ENCODE measurements at regions not wholly inside any gene's neighbourhood (a gene's known extent, or its start where the extent isn't known, plus 50 kb on each side); places are given as distances from the start of the nearest gene placed in this dataset.

DNA sequence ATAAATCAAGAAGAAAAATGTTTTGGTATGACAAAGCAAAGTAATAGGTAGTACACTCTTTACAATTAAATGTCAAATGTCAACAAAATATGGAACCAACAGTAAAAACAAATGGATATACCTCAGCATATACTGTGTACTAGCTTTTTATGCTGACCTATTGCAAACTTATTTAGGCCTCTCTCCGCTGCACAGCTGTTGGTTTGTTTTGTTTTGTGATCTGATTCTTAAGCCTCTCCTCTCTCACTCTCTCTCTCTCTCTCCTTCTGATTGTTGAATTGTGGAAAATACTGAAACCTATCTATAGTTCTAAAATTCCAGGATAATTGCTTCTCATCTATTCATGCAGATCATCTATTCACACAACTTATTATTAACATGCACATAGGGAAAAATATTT lies 154.9 kb upstream of the ARHGAP28 start:
- intact Hi-C loops (cut with DNase I; ENCODE audit: low total_unique reads) (no loop called here), in situ Hi-C loops (cut with MboI; ENCODE audit: low sequenced_read_pairs in 4 of 4) (no loop called here)
- ATAC-seq: no peak
- TF ChIP-seq, protein P1, sequence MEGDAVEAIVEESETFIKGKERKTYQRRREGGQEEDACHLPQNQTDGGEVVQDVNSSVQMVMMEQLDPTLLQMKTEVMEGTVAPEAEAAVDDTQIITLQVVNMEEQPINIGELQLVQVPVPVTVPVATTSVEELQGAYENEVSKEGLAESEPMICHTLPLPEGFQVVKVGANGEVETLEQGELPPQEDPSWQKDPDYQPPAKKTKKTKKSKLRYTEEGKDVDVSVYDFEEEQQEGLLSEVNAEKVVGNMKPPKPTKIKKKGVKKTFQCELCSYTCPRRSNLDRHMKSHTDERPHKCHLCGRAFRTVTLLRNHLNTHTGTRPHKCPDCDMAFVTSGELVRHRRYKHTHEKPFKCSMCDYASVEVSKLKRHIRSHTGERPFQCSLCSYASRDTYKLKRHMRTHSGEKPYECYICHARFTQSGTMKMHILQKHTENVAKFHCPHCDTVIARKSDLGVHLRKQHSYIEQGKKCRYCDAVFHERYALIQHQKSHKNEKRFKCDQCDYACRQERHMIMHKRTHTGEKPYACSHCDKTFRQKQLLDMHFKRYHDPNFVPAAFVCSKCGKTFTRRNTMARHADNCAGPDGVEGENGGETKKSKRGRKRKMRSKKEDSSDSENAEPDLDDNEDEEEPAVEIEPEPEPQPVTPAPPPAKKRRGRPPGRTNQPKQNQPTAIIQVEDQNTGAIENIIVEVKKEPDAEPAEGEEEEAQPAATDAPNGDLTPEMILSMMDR (IDR thresholded peaks at IDR 0.05 in 4 of 5, conservative IDR thresholded peaks at IDR 0.05 in 1 of 5): no peak
- TF ChIP-seq POLR2A (IDR thresholded peaks at IDR 0.05): no peak
- Histone ChIP-seq H3K36me3 (no peaks in the 10 kb centered on the region), H3K9me3 (no peaks in the 10 kb centered on the region), H3K27me3 (no peaks in the 10 kb centered on the region), H3K4me1 (no peaks in the 10 kb centered on the region), H3K4me3 (no peak overlapping the region), H3K27ac (no peak overlapping the region)
- no peak for DNase-seq

DNA sequence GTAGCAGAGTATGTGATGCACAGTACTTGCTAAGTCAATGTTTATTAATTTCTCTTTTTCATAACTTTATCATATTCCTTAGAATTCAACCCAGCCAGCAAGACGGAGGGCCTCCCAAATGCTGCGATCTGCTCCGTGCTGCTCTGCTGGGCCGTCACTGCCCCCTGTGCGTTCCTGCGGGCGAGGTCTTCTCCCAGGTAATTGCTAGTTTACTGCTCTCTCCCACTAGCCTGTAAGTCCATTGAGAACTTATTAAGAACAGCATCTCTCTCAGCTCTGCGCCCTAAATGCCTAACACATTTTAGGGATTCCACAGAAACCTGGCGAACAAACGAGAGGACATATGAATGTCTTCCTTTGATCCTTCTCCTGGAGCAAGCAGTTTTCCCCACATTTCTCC lies 153.6 kb upstream of the ARHGAP28 start:
- H3K36me3 ChIP-seq: no peaks in the 10 kb centered on the region
- no peak for DNase-seq
- TF ChIP-seq POLR2A (IDR thresholded peaks at IDR 0.05): no peak
- TF ChIP-seq, protein P1 (IDR thresholded peaks at IDR 0.05 in 4 of 5, conservative IDR thresholded peaks at IDR 0.05 in 1 of 5): no peak

DNA sequence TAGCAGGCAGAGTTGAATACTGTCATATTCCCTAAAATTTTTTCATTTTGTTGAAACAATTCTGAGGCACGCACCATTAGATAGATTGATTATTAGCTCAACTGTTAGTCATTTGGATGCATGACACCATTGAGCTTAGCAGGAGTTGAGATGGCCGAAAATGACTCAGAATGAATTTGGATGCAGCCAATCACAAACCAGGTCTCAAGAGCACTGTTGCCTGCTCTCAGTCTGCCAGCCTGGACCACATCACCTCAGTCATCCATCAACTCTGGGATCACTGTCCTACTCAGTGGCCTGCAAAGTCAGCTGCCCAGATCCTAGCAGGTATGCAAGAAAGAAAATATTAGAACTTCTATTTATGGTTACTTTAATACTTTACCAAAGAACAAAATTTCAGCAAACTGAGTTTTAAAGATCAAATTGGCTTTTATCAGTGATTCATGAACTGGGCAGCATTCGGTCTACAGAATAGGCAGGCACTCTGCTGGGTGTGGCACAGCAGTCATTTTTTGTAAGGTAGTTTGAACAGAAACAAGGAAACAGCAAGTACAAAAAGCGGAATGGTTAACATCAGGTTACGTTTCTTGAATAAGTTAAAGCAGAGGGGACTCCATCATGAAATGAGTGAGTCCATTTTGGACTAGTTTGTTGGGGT lies 152.7 kb upstream of the ARHGAP28 start:
- TF ChIP-seq POLR2A (IDR thresholded peaks at IDR 0.05): no peak
- TF ChIP-seq, protein P1 (IDR thresholded peaks at IDR 0.05 in 4 of 5, conservative IDR thresholded peaks at IDR 0.05 in 1 of 5): no peak
- no peaks in the 10 kb centered on the region for H3K36me3 ChIP-seq
- no peak overlapping the region for H3K4me3 ChIP-seq
- H3K4me1 ChIP-seq: no peaks in the 10 kb centered on the region
- in situ Hi-C loops (cut with MboI; ENCODE audit: low sequenced_read_pairs in 4 of 4): no loop called here
- DNase-seq (no peak), ATAC-seq (no peak)
- H3K9me3 ChIP-seq: no peaks in the 10 kb centered on the region
- intact Hi-C loops (cut with DNase I; ENCODE audit: low total_unique reads): no loop called here
- no peak overlapping the region for H3K27ac ChIP-seq
- no peaks in the 10 kb centered on the region for H3K27me3 ChIP-seq

More for the DNA sequence above, 153.6 kb upstream of the ARHGAP28 start:
- no peaks in the 10 kb centered on the region for H3K9me3 ChIP-seq
- in situ Hi-C loops (cut with MboI; ENCODE audit: low sequenced_read_pairs in 4 of 4) (no loop called here), intact Hi-C loops (cut with DNase I; ENCODE audit: low total_unique reads) (no loop called here)
- no peaks in the 10 kb centered on the region for H3K4me1 ChIP-seq
- ATAC-seq: no peak
- no peak overlapping the region for H3K4me3 ChIP-seq
- H3K27ac ChIP-seq: no peak overlapping the region
- H3K27me3 ChIP-seq: no peaks in the 10 kb centered on the region

DNA sequence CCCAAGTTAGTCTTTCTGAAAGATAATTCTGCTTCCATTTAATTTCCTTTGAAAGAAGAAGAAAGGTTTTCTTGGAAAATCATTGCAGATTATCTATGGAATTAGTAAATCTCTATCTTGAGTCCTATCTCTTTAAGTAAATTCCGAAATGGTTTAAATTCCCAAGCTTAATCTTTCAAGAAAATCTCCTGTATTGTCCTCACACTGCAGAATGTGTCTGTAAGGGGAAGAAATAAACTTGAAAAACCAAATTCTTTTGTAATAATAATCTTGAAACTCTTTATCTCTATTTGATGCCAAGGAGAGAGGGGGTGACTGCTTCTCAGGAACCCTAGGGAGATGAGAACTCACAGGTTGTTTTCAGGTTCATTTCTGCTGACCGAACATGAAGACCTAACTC lies 150.8 kb upstream of the ARHGAP28 start:
- no peak for DNase-seq
- no peak for ATAC-seq
- H3K9me3 ChIP-seq: no peaks in the 10 kb centered on the region
- in situ Hi-C loops (cut with MboI; ENCODE audit: low sequenced_read_pairs in 4 of 4) (no loop called here), intact Hi-C loops (cut with DNase I; ENCODE audit: low total_unique reads) (no loop called here)
- H3K4me1 ChIP-seq: no peaks in the 10 kb centered on the region
- no peak overlapping the region for H3K4me3 ChIP-seq
- TF ChIP-seq, protein P1 (IDR thresholded peaks at IDR 0.05 in 4 of 5, conservative IDR thresholded peaks at IDR 0.05 in 1 of 5): no peak
- TF ChIP-seq POLR2A (IDR thresholded peaks at IDR 0.05): no peak
- H3K27me3 ChIP-seq: no peaks in the 10 kb centered on the region
- H3K36me3 ChIP-seq: no peaks in the 10 kb centered on the region
- no peak overlapping the region for H3K27ac ChIP-seq

DNA sequence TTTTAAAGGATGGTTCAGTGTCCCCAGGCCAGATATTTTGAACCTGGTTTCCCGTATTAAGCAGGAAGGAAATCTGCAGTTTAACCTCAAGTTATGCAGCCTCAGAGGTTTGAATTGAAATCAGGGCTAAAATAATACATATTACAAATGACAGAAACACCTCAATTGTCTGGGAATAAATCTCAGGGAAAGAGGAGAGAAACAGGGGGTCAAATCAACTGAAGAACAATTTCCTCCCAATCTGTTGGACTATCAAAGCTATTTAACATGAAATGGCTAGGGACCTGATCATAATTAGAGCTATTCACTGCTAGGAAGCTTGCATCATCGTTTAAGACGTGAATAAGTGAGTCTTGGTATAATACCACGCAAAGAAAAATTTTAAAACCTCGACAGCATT lies 150.0 kb upstream of the ARHGAP28 start:
- Histone ChIP-seq H3K9me3 (no peaks in the 10 kb centered on the region), H3K36me3 (no peaks in the 10 kb centered on the region), H3K27me3 (no peaks in the 10 kb centered on the region), H3K4me3 (no peak overlapping the region), H3K27ac (no peak overlapping the region), H3K4me1 (no peaks in the 10 kb centered on the region)
- in situ Hi-C loops (cut with MboI; ENCODE audit: low sequenced_read_pairs in 4 of 4): no loop called here
- ATAC-seq: no peak
- no peak for DNase-seq
- intact Hi-C loops (cut with DNase I; ENCODE audit: low total_unique reads): no loop called here
- TF ChIP-seq, protein P1 (IDR thresholded peaks at IDR 0.05 in 4 of 5, conservative IDR thresholded peaks at IDR 0.05 in 1 of 5): no peak
- no peak for TF ChIP-seq POLR2A (IDR thresholded peaks at IDR 0.05)

Measured in gastrocnemius medialis (tissue), 4 donors.